ENCODE measurements at regions not wholly inside any gene's neighbourhood (a gene's known extent, or its start where the extent isn't known, plus 50 kb on each side); places are given as distances from the start of the nearest gene placed in this dataset.

GRCh38 chr6:137706083-137706750, 160.8 kb upstream of the TNFAIP3 start:
- no peaks in the 10 kb centered on the region for H3K9me3 ChIP-seq (ENCODE audit: low read length)
- no peak overlapping the region for H3K4me3 ChIP-seq (ENCODE audit: low read length)
- peaks cover 14% of the 10 kb centered on the region for H3K4me1 ChIP-seq (ENCODE audit: low read length)
- no peaks in the 10 kb centered on the region for H4K20me1 ChIP-seq (ENCODE audit: insufficient read depth, low read depth, low read length)
- no peak overlapping the region for H3K4me2 ChIP-seq (ENCODE audit: low read depth, low read length, poor library complexity, severe bottlenecking)
- no peaks in the 10 kb centered on the region for H3K9me2 ChIP-seq (replicated peaks; ENCODE audit: insufficient read depth, low read length)
- no peaks in the 10 kb centered on the region for H3K79me2 ChIP-seq (ENCODE audit: low read length)
- no peak overlapping the region for H3K27ac ChIP-seq (ENCODE audit: low read length)
- no peaks in the 10 kb centered on the region for H3K27me3 ChIP-seq (ENCODE audit: low read length)
- DNase-seq, result no peak
- H3K36me3 ChIP-seq (ENCODE audit: insufficient read depth, low read length), result no peaks in the 10 kb centered on the region
- no peak overlapping the region for H2AFZ ChIP-seq (ENCODE audit: low read length)
- H3K9ac ChIP-seq (ENCODE audit: low read length), result no peak overlapping the region

DNA sequence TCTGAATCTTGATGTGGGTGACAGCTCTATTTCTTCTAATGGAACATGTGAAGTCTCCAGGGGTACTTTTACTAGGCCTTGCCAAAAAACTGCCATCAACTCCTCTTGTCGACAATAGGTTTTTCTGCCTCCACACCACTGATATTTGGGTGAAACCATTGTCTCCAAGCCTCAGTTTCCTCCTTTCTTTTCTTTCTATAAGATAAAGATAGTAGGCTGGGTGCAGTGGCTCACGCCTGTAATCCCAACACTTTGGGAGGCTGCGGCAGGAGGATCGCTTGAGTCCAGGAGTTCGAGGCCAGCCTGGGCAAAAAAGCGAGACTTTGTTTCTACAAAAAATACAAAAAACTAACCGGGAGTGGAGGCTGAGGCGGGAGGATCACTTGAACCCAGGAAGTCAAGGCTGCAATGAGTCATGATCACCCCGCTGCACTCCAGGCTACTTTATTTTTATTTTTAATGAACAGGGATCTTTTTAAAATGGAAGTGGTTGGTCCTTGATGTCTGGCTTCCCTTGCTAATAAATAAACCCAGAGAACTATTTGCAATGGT, 159.9 kb upstream of the TNFAIP3 start:
- Histone ChIP-seq H3K4me2 (ENCODE audit: low read depth, low read length, poor library complexity, severe bottlenecking) (no peak overlapping the region), H3K27me3 (ENCODE audit: low read length) (no peaks in the 10 kb centered on the region), H3K9me2 (replicated peaks; ENCODE audit: insufficient read depth, low read length) (no peaks in the 10 kb centered on the region), H3K36me3 (ENCODE audit: insufficient read depth, low read length) (no peaks in the 10 kb centered on the region), H2AFZ (ENCODE audit: low read length) (no peak overlapping the region), H3K4me3 (ENCODE audit: low read length) (no peak overlapping the region), H3K79me2 (ENCODE audit: low read length) (no peaks in the 10 kb centered on the region), H3K9me3 (ENCODE audit: low read length) (no peaks in the 10 kb centered on the region), H3K27ac (ENCODE audit: low read length) (no peak overlapping the region), H4K20me1 (ENCODE audit: insufficient read depth, low read depth, low read length) (no peaks in the 10 kb centered on the region), H3K9ac (ENCODE audit: low read length) (no peak overlapping the region), H3K4me1 (ENCODE audit: low read length) (peaks cover 14% of the 10 kb centered on the region)
- no peak for DNase-seq

DNA sequence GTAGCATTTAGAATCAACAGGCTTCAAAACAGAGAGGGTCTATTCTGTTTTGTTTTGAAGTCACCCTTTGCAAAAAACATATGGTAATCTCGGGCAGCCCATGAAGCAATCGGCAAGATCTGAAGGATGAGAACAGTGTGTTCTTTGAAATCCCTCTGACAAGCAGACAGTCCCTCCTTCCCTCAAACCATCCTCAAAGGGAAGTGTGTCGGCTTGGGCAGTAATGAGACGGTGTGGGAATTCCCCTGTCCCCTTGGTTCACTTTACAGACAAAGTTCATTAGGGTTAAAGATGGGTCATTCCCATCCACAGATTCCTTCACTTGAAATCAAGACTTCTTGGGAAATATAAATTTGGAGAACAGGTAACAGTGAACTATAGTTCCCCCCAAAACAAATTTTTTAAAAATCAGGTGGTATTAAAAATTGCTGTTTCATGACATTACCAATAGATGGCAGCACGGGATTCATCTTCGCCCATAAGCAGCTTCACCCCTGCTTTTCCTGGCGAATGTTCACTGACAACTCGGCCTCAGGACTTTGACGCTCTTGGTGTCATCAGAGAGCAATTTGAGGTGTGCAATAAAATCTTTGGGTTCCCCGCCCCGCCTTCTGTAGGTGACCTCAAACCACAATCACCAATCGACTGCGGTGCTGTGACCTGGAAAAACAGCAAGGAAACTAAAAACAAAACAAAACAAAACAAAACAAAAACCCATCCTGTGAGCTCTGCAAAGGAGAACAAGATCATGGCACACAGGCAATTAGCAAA, 159.3 kb upstream of the TNFAIP3 start:
- no peak overlapping the region for H3K9ac ChIP-seq (ENCODE audit: low read length)
- no peaks in the 10 kb centered on the region for H3K36me3 ChIP-seq (ENCODE audit: insufficient read depth, low read length)
- H3K4me2 ChIP-seq (ENCODE audit: low read depth, low read length, poor library complexity, severe bottlenecking), result peak overlapping the region; percentile 40
- H4K20me1 ChIP-seq (ENCODE audit: insufficient read depth, low read depth, low read length), result no peaks in the 10 kb centered on the region
- no peaks in the 10 kb centered on the region for H3K79me2 ChIP-seq (ENCODE audit: low read length)
- no peaks in the 10 kb centered on the region for H3K27me3 ChIP-seq (ENCODE audit: low read length)
- H3K9me2 ChIP-seq (replicated peaks; ENCODE audit: insufficient read depth, low read length), result no peaks in the 10 kb centered on the region
- no peak overlapping the region; the same call in 1 of the 2 replicates for H3K4me3 ChIP-seq (ENCODE audit: low read length)
- no peak overlapping the region for H2AFZ ChIP-seq (ENCODE audit: low read length)
- DNase-seq, result peak; percentile 85
- H3K9me3 ChIP-seq (ENCODE audit: low read length), result no peaks in the 10 kb centered on the region
- no peak overlapping the region for H3K27ac ChIP-seq (ENCODE audit: low read length)
- H3K4me1 ChIP-seq (ENCODE audit: low read length), result peaks cover 14% of the 10 kb centered on the region

DNA sequence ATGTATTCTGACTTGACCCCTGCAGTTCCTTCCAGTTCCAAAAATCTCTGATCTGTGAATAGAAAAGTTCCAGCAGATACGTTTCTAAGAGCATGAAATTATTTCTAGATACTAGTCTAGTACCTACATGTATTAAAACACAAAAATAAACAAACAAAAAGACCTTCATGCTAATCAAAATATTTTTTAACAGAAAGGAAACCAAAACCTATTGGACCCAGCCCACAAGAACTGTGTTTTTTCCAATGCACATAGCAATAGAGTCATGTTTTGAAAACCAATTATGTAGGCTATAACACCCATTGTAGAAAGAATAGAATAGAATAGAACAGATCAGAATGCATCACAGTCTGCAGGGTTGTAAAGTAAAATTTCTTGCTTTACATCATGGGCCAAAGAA, 158.6 kb upstream of the TNFAIP3 start:
- Histone ChIP-seq H3K27ac (ENCODE audit: low read length) (no peak overlapping the region), H3K9me3 (ENCODE audit: low read length) (no peaks in the 10 kb centered on the region), H3K9ac (ENCODE audit: low read length) (no peak overlapping the region), H3K4me2 (ENCODE audit: low read depth, low read length, poor library complexity, severe bottlenecking) (no peak overlapping the region), H4K20me1 (ENCODE audit: insufficient read depth, low read depth, low read length) (no peaks in the 10 kb centered on the region), H3K9me2 (replicated peaks; ENCODE audit: insufficient read depth, low read length) (no peaks in the 10 kb centered on the region), H3K27me3 (ENCODE audit: low read length) (no peaks in the 10 kb centered on the region), H3K4me1 (ENCODE audit: low read length) (peaks cover 14% of the 10 kb centered on the region), H2AFZ (ENCODE audit: low read length) (no peak overlapping the region), H3K36me3 (ENCODE audit: insufficient read depth, low read length) (no peaks in the 10 kb centered on the region), H3K79me2 (ENCODE audit: low read length) (no peaks in the 10 kb centered on the region), H3K4me3 (ENCODE audit: low read length) (no peak overlapping the region)
- DNase-seq, result no peak

DNA sequence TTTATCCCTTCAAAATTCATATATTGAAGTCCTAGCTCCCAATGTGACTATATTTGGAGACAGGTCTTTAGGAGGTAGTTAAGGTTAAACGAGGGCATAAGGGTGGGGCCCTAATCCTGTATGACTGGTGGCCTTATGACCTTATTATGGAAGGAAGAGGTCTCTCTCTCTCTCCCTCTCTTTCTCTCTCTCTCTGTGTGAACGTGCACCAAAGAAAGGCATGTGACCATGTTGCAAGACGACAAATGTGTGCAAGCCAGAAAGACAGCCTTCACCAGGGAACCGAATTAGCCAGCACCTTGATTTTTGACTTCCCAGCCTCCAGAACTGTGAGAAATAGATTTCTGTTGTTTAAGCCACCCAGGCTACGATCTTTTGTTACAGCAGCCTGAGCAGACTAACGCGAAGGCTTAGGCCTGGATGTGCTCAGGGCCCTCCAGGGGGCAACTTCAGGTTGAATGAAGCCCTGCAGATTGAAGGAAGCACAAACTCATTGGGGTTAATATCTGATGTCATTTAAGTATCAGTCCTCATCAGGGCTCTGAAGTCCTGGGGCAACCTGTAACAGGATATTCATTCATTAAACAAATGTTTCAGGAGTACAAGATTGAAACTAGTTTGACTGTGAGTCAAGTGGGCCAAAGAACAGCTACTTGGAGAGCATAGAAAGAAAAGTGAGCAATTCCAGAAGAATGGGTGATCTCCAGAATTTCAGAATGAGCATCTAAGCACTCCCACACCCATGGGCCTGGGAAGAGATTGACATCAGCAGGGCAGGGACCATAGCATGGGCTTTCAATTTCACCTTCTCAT, 157.4 kb upstream of the TNFAIP3 start:
- H4K20me1 ChIP-seq (ENCODE audit: insufficient read depth, low read depth, low read length), result no peaks in the 10 kb centered on the region
- H3K36me3 ChIP-seq (ENCODE audit: insufficient read depth, low read length), result no peaks in the 10 kb centered on the region
- no peak for DNase-seq
- H3K27me3 ChIP-seq (ENCODE audit: low read length), result no peaks in the 10 kb centered on the region
- H3K9ac ChIP-seq (ENCODE audit: low read length), result no peak overlapping the region
- no peak overlapping the region for H3K27ac ChIP-seq (ENCODE audit: low read length)
- H3K4me2 ChIP-seq (ENCODE audit: low read depth, low read length, poor library complexity, severe bottlenecking), result no peak overlapping the region
- H3K9me3 ChIP-seq (ENCODE audit: low read length), result no peaks in the 10 kb centered on the region
- no peaks in the 10 kb centered on the region for H3K9me2 ChIP-seq (replicated peaks; ENCODE audit: insufficient read depth, low read length)
- no peaks in the 10 kb centered on the region for H3K79me2 ChIP-seq (ENCODE audit: low read length)
- no peak overlapping the region for H3K4me3 ChIP-seq (ENCODE audit: low read length)
- H2AFZ ChIP-seq (ENCODE audit: low read length), result no peak overlapping the region
- H3K4me1 ChIP-seq (ENCODE audit: low read length), result peaks cover 14% of the 10 kb centered on the region

- H3K36me3 ChIP-seq (ENCODE audit: insufficient read depth, low read length), result no peaks in the 10 kb centered on the region
- no peak for DNase-seq
- no peak overlapping the region for H2AFZ ChIP-seq (ENCODE audit: low read length)
- H4K20me1 ChIP-seq (ENCODE audit: insufficient read depth, low read depth, low read length), result no peaks in the 10 kb centered on the region
- H3K4me3 ChIP-seq (ENCODE audit: low read length), result no peak overlapping the region
- H3K4me2 ChIP-seq (ENCODE audit: low read depth, low read length, poor library complexity, severe bottlenecking), result no peak overlapping the region
- peaks cover 3% of the 10 kb centered on the region; the same call in 1 of the 2 replicates for H3K4me1 ChIP-seq (ENCODE audit: low read length)
- no peaks in the 10 kb centered on the region for H3K27me3 ChIP-seq (ENCODE audit: low read length)
- no peaks in the 10 kb centered on the region for H3K9me2 ChIP-seq (replicated peaks; ENCODE audit: insufficient read depth, low read length)
- H3K9me3 ChIP-seq (ENCODE audit: low read length), result no peaks in the 10 kb centered on the region
- no peak overlapping the region for H3K9ac ChIP-seq (ENCODE audit: low read length)
- no peak overlapping the region for H3K27ac ChIP-seq (ENCODE audit: low read length)
- no peaks in the 10 kb centered on the region for H3K79me2 ChIP-seq (ENCODE audit: low read length)
Measured at GRCh38 chr6:137711972-137712371, 155.1 kb upstream of the TNFAIP3 start.

GRCh38 chr6:137712587-137712986, 154.5 kb upstream of the TNFAIP3 start:
- H2AFZ ChIP-seq (ENCODE audit: low read length), result no peak overlapping the region

GRCh38 chr6:137715589-137716045, 151.4 kb upstream of the TNFAIP3 start:
- H3K4me1 ChIP-seq (ENCODE audit: low read length), result peaks cover 6% of the 10 kb centered on the region; the same call in 1 of the 2 replicates
- no peaks in the 10 kb centered on the region for H4K20me1 ChIP-seq (ENCODE audit: insufficient read depth, low read depth, low read length)
- no peak overlapping the region for H3K4me2 ChIP-seq (ENCODE audit: low read depth, low read length, poor library complexity, severe bottlenecking)
- no peaks in the 10 kb centered on the region for H3K36me3 ChIP-seq (ENCODE audit: insufficient read depth, low read length)
- no peaks in the 10 kb centered on the region for H3K27me3 ChIP-seq (ENCODE audit: low read length)
- H3K27ac ChIP-seq (ENCODE audit: low read length), result no peak overlapping the region
- no peaks in the 10 kb centered on the region for H3K9me3 ChIP-seq (ENCODE audit: low read length)
- no peak overlapping the region for H2AFZ ChIP-seq (ENCODE audit: low read length)
- DNase-seq, result no peak
- H3K79me2 ChIP-seq (ENCODE audit: low read length), result no peaks in the 10 kb centered on the region
- H3K9me2 ChIP-seq (replicated peaks; ENCODE audit: insufficient read depth, low read length), result no peaks in the 10 kb centered on the region
- no peak overlapping the region for H3K9ac ChIP-seq (ENCODE audit: low read length)
- no peak overlapping the region for H3K4me3 ChIP-seq (ENCODE audit: low read length)

More at GRCh38 chr6:137712587-137712986, 154.5 kb upstream of the TNFAIP3 start:
- Histone ChIP-seq H3K9me2 (replicated peaks; ENCODE audit: insufficient read depth, low read length) (no peaks in the 10 kb centered on the region), H3K4me2 (ENCODE audit: low read depth, low read length, poor library complexity, severe bottlenecking) (no peak overlapping the region), H4K20me1 (ENCODE audit: insufficient read depth, low read depth, low read length) (no peaks in the 10 kb centered on the region), H3K9me3 (ENCODE audit: low read length) (no peaks in the 10 kb centered on the region), H3K27ac (ENCODE audit: low read length) (no peak overlapping the region), H3K4me3 (ENCODE audit: low read length) (no peak overlapping the region), H3K79me2 (ENCODE audit: low read length) (no peaks in the 10 kb centered on the region), H3K36me3 (ENCODE audit: insufficient read depth, low read length) (no peaks in the 10 kb centered on the region), H3K4me1 (ENCODE audit: low read length) (peaks cover 7% of the 10 kb centered on the region; the same call in 1 of the 2 replicates), H3K9ac (ENCODE audit: low read length) (no peak overlapping the region), H3K27me3 (ENCODE audit: low read length) (no peaks in the 10 kb centered on the region)
- DNase-seq, result no peak
